SK-N-SH (cell line): ENCODE measurements at regions not wholly inside any gene's neighbourhood (a gene's known extent, or its start where the extent isn't known, plus 50 kb on each side); places are given as distances from the start of the nearest gene placed in this dataset.

Experiments
- EP300 ChIP-seq, 2 experiments: IDR thresholded peaks; 2 replicates each; pipeline versions ENCODE4 v1.4.0 to v1.6.1; 2012; ENCODE audit warnings: borderline replicate concordance in 1 of 2, low read depth in 1 of 2, low read length in 1 of 2
- EZH2phosphoT487 ChIP-seq: fragments of 200-600 bp; sonication (generic); IDR thresholded peaks from 2 replicates; pipeline ENCODE4 v1.6.1; 2017; ENCODE audit warnings: low read depth, mixed run types, mild to moderate bottlenecking, antibody characterized with exemption, moderate library complexity, borderline replicate concordance

DNA sequence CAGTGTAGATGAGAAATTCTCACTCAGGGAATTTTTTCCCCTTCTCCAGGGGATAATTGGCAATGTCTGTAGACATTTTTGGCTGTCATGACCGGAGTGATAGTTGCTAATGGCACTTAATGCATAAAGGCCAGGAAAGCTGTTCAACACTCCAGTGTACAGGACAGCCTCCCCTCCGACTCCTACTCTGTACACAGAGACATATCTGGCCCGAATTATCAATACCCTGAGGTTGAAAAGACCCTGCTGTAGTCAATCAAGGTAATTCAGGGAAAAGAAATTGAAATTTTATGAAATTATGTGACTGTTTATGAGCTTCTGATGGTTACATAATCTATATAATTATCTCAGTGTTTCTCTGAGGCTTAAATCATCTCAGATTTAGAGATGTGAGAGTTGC is 720.7 kb downstream of the OLFM4 start:
- TF ChIP-seq EZH2phosphoT487 = no peak
- peak in 1 of 2 experiments; percentile 75; a peak in 2 of 4 replicates for TF ChIP-seq EP300 (IDR thresholded peaks at IDR 0.05; ENCODE audit: borderline replicate concordance in 1 of 2, low read depth in 1 of 2, low read length in 1 of 2)
